Esophagus squamous epithelium (tissue), 4 donors: ENCODE measurements at regions not wholly inside any gene's neighbourhood (a gene's known extent, or its start where the extent isn't known, plus 50 kb on each side); places are given as distances from the start of the nearest gene placed in this dataset.

Experiments
- CTCF ChIP-seq, 6 experiments: fragments of 450-650 bp in 4 of 6; fragments of 200-600 bp in 2 of 6; sonication (generic) in 2 of 6; IDR thresholded peaks; one replicate each; pipeline ENCODE4 v1.5.1; 2016 to 2019; ENCODE audit warnings: antibody characterized with exemption in 6 of 6, mild to moderate bottlenecking in 4 of 6, moderate library complexity in 4 of 6
- POLR2A ChIP-seq, 4 donors: fragments of 450-650 bp; IDR thresholded peaks; one replicate each; pipeline ENCODE4 v1.6.1; 2017; ENCODE audit warnings: antibody characterized with exemption in 4 of 4, mild to moderate bottlenecking in 4 of 4, moderate library complexity in 3 of 4

GRCh38 chr4:135840781-135841180 is 1639.2 kb upstream of the PABPC4L start:
- no peak for TF ChIP-seq CTCF (IDR thresholded peaks at IDR 0.05)
- TF ChIP-seq POLR2A (IDR thresholded peaks at IDR 0.05): no peak
